ENCODE measurements at regions not wholly inside any gene's neighbourhood (a gene's known extent, or its start where the extent isn't known, plus 50 kb on each side); places are given as distances from the start of the nearest gene placed in this dataset.

DNA sequence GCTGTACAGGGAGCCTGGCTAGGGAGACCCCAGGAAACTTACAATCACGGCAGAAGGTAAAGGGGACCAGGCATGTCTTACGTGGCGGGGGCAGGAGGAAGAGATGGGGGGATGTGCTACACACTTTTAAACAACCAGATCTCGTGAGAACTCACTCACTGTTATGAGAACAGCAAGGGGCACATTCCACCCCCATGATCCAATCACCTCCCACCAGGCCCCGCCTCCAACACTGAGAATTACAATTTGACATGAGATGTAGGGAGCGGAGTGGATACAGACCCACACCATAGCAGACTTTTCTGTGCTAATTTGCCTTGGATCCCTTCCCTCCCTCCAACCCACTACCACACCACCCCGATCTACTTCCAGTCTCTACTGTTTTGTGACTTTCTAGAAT lies 106.7 kb upstream of the PEG3 start:
- no peaks in the 10 kb centered on the region for H3K4me1 ChIP-seq (ENCODE audit: low read depth)
- no peak overlapping the region for H3K27ac ChIP-seq
- TF ChIP-seq, protein P1, sequence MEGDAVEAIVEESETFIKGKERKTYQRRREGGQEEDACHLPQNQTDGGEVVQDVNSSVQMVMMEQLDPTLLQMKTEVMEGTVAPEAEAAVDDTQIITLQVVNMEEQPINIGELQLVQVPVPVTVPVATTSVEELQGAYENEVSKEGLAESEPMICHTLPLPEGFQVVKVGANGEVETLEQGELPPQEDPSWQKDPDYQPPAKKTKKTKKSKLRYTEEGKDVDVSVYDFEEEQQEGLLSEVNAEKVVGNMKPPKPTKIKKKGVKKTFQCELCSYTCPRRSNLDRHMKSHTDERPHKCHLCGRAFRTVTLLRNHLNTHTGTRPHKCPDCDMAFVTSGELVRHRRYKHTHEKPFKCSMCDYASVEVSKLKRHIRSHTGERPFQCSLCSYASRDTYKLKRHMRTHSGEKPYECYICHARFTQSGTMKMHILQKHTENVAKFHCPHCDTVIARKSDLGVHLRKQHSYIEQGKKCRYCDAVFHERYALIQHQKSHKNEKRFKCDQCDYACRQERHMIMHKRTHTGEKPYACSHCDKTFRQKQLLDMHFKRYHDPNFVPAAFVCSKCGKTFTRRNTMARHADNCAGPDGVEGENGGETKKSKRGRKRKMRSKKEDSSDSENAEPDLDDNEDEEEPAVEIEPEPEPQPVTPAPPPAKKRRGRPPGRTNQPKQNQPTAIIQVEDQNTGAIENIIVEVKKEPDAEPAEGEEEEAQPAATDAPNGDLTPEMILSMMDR (IDR thresholded peaks at IDR 0.05; ENCODE audit: low read depth, low read length) = no peak
- H3K27me3 ChIP-seq = no peaks in the 10 kb centered on the region
- no peak overlapping the region for H3K4me3 ChIP-seq
- no peaks in the 10 kb centered on the region for H3K36me3 ChIP-seq
- no peaks in the 10 kb centered on the region for H3K9me3 ChIP-seq (ENCODE audit: low read depth)
- no peak for DNase-seq (ENCODE audit: low read depth in 1 of 2, low spot score in 1 of 2)

DNA sequence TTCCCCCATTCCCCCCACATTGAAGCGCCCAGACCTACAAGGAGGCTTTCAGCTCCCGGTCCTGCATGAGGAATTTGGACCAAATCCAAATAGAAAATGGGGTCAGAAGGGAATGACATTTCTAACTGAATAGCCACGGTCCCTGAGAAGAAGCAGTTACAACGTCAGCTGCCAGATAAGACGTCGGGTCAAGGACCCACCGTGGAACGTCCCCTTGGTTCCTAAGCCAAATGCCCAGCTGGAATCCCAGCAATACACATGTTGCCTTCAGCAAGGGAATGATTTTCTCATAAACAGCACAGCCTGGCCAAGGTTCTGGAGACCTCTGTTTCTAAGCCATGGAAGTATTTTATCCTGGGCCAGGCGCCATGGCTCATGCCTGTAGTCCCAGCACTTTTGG lies 109.1 kb upstream of the PEG3 start:
- Histone ChIP-seq H3K9me3 (ENCODE audit: low read depth) (no peaks in the 10 kb centered on the region), H3K27ac (no peak overlapping the region), H3K4me1 (ENCODE audit: low read depth) (no peaks in the 10 kb centered on the region), H3K27me3 (no peaks in the 10 kb centered on the region), H3K4me3 (no peak overlapping the region), H3K36me3 (no peaks in the 10 kb centered on the region)
- TF ChIP-seq, protein P1 (IDR thresholded peaks at IDR 0.05; ENCODE audit: low read depth, low read length) = no peak
- DNase-seq (ENCODE audit: low read depth in 1 of 2, low spot score in 1 of 2) = no peak

DNA sequence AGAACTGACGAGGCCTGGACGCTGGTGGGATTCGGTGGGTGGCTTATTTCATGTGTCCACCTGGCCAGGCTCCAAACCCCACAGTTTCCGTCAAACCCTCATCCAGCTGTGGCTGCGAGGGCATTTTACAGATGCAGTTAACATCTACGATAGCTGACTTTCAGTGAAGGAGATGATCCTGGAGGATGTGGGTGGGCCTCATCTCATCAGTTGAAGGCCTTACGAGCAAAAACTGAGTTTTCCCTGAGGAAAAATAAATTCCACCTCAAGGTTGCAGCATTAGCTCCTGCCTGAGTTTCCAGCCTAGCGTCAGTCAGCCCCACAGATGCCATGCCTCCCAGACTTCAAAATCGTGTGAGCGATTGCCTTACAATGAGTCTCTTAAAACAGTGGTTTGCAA lies 111.1 kb upstream of the PEG3 start:
- TF ChIP-seq, protein P1 (IDR thresholded peaks at IDR 0.05; ENCODE audit: low read depth, low read length) = no peak
- Histone ChIP-seq H3K4me3 (no peak overlapping the region), H3K9me3 (ENCODE audit: low read depth) (no peaks in the 10 kb centered on the region)

DNA sequence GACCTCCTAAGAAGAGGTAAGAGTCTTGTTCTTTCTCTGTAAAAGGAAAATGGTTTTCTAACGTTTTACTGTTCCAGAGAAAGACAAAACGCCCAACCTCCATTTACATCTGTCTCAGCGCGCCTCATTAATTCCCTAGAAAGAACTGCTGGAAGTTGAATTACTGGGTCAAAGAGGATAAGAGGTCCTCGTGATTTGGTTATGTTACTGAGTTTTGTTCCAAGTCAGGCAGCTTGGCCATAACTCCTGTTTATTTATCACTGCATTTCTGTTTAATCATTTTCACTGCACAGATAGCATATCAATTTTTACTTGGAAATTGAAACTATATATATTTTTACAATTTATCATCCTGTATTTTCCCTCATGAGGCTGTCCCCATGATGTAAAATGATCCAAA lies 112.9 kb upstream of the PEG3 start:
- TF ChIP-seq, protein P1 (IDR thresholded peaks at IDR 0.05; ENCODE audit: low read depth, low read length) = no peak
- no peak for DNase-seq (ENCODE audit: low read depth in 1 of 2, low spot score in 1 of 2)
- Histone ChIP-seq H3K27ac (no peak overlapping the region), H3K4me3 (no peak overlapping the region), H3K27me3 (no peaks in the 10 kb centered on the region), H3K9me3 (ENCODE audit: low read depth) (no peaks in the 10 kb centered on the region), H3K36me3 (no peaks in the 10 kb centered on the region), H3K4me1 (ENCODE audit: low read depth) (no peaks in the 10 kb centered on the region)

More for the DNA sequence above, 111.1 kb upstream of the PEG3 start:
- no peaks in the 10 kb centered on the region for H3K27me3 ChIP-seq
- DNase-seq (ENCODE audit: low read depth in 1 of 2, low spot score in 1 of 2) = no peak
- H3K27ac ChIP-seq = no peak overlapping the region
- H3K36me3 ChIP-seq = no peaks in the 10 kb centered on the region
- H3K4me1 ChIP-seq (ENCODE audit: low read depth) = no peaks in the 10 kb centered on the region

DNA sequence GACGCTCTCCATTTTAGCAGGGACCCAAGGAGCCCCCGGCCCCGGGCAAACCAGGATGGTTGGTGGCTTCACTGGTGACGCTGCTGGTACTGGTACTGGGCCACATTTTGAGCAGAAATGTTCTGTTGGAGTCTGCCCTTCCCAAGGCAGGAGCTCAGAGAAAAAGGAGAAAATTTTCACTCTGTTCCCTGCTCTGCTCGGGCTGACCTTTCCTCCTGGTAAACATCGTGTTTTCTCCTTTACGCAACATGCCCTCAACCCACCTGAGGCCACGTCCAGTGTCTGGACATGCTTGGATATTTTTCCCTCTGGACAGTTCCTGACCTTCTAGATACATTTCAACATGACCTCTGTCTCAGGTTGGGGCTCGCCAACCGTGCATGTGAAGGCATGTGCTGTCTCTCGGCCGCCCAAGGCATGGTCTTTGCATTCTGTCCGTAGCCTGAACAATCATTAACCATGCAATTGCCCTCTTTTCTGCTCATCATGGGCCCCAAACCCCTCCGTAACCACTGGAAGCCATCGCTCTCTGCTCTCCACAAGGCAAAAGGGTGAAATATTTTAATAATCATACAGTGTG lies 115.2 kb upstream of the PEG3 start:
- Histone ChIP-seq H3K36me3 (no peaks in the 10 kb centered on the region), H3K4me3 (no peak overlapping the region), H3K27me3 (no peaks in the 10 kb centered on the region), H3K4me1 (ENCODE audit: low read depth) (no peaks in the 10 kb centered on the region), H3K27ac (no peak overlapping the region), H3K9me3 (ENCODE audit: low read depth) (no peaks in the 10 kb centered on the region)
- TF ChIP-seq, protein P1 (IDR thresholded peaks at IDR 0.05; ENCODE audit: low read depth, low read length) = no peak
- DNase-seq (ENCODE audit: low read depth in 1 of 2, low spot score in 1 of 2) = no peak
